NCI-H82 (cell line): ENCODE measurements at regions not wholly inside any gene's neighbourhood (a gene's known extent, or its start where the extent isn't known, plus 50 kb on each side); places are given as distances from the start of the nearest gene placed in this dataset.
"Not testable (repeated sequence)": the region's sequence is repeated elsewhere in the genome, so short reads cannot be mapped to it uniquely, and the experiment has no call there.

Experiments used
- DNase-seq: peaks from one replicate; lab custom pipeline; 2025; lab: John Stamatoyannopoulos, UW

GRCh38 chr5:6110441-6111005 lies 267.8 kb downstream of the MED10 start:
- no peak for DNase-seq

GRCh38 chr5:6108981-6109825 lies 269.1 kb downstream of the MED10 start:
- DNase-seq, result no peak

GRCh38 chr5:6108540-6108848 lies 269.9 kb downstream of the MED10 start:
- no peak for DNase-seq

DNA sequence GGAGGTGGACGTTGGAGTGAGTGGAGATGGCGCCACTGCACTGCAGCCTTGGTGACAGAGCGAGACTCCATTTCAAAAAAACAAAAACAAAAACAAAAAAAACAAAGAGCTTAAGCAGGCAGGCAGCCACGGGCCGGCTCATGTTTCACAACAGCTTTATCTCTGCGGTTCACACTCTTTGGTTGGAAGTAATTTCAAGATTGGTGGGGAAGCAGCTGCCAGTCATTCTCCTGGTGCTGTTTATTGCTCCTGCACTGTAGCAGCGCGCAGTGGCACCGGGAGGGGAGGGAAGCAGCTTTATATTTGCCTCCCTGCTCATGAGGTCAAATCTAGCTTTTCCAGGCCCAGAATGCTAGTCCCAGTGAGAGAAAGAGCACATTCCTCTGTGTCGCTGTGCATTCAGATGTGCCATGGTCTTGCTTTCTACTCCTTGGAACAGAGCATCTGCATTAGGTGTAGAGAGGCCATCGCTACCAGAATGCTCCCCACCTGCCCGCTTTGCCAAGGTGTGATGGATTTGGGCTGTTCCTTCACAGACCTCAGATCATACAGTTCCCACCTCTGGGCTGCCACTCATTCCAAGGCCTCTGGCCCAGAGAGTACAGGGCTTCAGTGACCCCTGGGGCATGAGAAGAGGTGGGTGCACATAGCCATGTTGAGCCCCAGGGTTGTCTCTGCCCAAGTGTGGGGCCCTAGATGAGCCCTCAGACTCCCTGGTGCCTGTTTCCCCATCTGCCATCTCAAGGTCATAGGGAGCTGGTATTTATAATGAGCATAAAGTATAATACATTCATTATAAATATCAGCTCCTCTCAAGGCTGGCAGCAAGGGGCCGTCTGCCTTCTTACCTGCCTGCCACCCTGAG lies 270.4 kb downstream of the MED10 start:
- no peak for DNase-seq

GRCh38 chr5:6106756-6107155 lies 271.6 kb downstream of the MED10 start:
- DNase-seq, result no peak

DNA sequence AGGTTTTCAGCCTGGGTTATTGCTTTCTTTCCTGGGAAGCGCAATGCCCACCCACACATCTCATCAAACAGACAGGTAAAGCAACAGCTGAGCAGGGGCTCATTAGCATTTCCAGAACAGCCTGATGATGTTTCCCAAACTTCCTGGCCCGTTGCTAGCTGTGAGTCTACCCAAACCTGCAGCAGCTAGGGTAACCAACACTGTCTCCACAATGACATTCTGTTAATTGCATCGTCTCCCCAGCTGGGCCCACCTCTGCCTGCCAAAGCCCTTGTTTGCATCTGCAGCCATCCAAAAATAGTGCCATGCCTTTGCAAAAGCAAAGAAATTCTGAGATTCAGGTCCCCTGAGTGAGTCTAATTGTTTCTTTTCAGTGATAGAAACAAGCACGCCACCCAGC lies 273.0 kb downstream of the MED10 start:
- DNase-seq, result no peak

DNA sequence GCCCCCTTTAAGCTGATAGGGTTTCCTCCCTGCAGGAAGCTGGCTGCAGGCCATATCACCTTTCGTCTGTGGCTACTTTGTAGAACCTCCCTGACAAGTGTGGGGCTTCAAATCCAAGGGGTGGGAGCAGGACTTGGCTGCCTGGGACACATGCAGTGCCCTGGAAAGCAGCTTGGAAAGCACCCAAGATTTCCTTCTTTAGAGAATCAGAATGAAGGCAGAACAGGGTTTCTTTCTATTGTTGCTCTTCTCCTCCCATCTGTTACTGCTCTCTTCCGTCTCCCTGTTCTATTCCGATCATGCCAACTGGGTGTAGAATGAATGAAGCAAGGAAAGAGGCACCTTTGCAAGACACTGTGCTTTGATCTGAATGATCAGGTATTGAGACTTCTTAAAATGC lies 282.2 kb downstream of the MED10 start:
- no peak for DNase-seq

DNA sequence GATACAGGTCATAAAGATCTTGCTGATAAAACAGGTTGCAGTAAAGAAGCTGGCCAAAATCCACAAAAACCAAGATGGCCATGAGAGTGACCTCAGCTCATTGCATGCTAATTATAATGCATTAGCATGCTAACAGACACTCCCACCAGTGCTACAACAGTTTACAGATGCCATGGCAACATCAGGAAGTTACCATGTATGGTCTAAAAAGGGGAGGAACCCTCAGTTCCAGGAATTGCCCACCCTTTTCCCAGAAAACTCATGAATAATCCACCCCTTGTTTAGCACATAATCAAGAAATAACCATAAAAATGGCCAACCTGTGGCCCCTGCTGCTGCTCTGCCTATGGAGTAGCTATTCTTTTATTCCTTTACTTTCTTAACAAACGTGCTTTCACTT lies 284.2 kb downstream of the MED10 start:
- not testable (repeated sequence) for DNase-seq

- DNase-seq, result no peak
Measured at GRCh38 chr5:6090838-6091237, 287.5 kb downstream of the MED10 start.

- DNase-seq, result no peak
Measured at GRCh38 chr5:6090079-6090654, 288.2 kb downstream of the MED10 start.

GRCh38 chr5:6088706-6089105 lies 289.6 kb downstream of the MED10 start:
- no peak for DNase-seq

DNA sequence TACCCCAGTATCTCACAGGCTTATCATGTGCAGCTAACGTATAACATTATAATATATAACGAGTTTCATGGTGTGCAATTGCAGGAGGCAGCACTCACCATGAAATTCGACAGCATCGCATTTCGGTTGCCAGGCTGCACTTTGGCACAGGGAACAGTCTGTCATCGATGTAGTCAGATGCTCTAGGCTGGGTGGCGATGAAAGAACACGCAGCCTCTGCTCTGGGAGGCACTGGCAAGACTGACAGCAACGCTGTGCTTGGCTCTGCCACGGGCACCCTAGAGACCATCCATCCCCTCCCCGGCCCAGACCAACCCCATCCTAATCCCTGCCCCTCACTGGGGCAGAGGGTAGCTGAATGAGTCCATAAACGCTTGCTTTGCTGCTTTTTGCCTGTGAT lies 290.8 kb downstream of the MED10 start:
- no peak for DNase-seq

GRCh38 chr5:6086871-6087270 lies 291.5 kb downstream of the MED10 start:
- no peak for DNase-seq

- no peak for DNase-seq
Measured at GRCh38 chr5:6085341-6085860, 292.9 kb downstream of the MED10 start.

GRCh38 chr5:6084836-6085235 lies 293.5 kb downstream of the MED10 start:
- no peak for DNase-seq

- DNase-seq, result no peak
Measured at GRCh38 chr5:6084376-6084775, 294.0 kb downstream of the MED10 start.

DNA sequence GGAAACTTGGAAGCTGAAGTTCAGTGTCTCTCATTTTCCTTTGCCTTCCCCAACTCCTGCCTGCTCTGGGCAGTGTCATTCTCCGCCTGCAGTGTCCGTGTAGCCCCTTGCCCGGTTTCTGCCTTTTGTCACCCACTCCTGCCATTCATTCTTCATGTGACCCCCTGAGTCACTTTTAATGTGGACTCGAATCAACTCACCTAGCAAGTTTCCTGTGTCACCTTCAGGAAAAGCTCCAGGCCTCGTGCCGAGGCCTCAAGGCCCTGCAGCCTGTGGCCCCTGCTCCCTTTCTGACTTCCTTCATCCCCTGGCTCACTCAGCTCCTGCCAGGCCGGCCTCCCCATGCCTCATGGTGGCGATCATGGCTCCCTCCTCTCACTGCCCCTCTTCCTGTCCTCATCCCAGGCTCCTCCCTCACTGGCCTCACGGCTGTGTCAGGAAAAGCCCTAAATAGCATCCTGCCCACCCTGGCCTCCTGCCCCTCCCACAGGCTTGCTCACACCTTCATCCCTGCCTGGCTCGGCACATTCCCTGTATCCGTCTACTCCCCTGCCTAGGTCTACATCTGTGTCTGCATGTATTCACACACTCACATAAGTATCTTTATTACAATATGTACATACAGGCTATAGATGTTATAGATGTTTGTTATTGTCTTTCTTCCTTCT lies 294.9 kb downstream of the MED10 start:
- DNase-seq, result no peak

- DNase-seq, result no peak
Measured at GRCh38 chr5:6082685-6083084, 295.7 kb downstream of the MED10 start.

- DNase-seq, result peak; percentile 64
Measured at GRCh38 chr5:6081727-6082210, 296.6 kb downstream of the MED10 start.

DNA sequence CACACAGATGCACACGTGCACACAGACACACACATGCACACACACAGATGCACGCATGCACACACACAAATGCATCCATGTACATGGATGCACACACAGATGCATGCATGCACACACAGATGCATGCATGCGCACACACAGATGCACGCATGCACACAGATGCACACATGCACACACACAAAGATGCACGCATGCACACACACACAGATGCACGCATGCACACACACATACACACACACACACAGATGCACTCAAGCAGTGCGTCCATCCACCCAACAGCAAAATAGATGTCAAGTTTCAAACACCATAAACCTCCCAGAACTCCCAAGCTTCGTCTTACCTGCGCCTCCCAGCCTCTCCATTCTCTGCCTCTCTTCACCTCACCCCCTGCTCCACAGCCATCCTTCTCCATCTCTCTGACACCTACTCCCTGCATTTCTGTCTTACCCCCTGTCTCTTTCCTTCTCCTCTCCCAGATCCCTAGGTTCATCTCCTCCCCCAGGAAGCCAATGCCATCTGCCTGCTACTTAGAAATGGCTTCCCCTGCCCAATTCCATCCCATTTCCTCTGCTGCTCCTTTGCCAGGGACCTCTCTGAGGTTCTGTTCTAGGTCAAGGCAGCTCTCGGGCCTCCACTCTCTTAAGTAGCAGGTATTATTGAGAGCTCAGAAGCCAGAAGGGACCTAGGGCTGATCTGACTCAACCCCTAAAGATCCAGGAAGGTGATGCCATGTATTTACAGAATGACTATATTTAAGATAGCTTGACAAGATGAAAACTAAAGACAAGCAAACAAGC lies 297.2 kb downstream of the MED10 start:
- DNase-seq, result no peak

DNA sequence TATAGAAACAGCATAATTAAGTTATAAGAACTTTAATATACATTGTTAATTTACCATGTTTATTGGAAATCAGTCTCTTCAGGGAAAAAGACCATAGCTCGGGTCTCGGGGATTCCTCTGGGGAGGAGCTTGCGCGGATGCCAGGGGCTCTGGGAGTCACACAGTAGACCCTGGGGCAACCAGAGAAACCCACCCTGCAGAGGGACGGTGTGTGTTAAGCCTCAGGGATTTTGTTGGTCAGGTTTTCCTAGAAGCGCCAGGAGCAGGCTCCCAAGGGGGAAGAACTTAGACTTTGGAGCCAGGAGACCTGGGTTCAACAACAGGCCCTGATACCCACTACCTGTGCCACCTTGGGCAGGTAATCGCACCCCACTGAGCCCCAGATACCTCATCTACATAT lies 297.9 kb downstream of the MED10 start:
- no peak for DNase-seq
